ENCODE measurements at regions not wholly inside any gene's neighbourhood (a gene's known extent, or its start where the extent isn't known, plus 50 kb on each side); places are given as distances from the start of the nearest gene placed in this dataset.

GRCh38 chr7:145520284-145520683 lies 596.3 kb upstream of the CNTNAP2 start:
- Histone ChIP-seq H3K4me1 (ENCODE audit: insufficient read depth, low read length) (no peaks in the 10 kb centered on the region), H2AFZ (ENCODE audit: low read length) (no peak overlapping the region), H3K27ac (ENCODE audit: low read depth, low read length) (no peak overlapping the region), H3K4me2 (ENCODE audit: insufficient read depth, low read length) (no peak overlapping the region), H3K9me3 (ENCODE audit: low read depth, low read length) (no peaks in the 10 kb centered on the region), H3K27me3 (ENCODE audit: insufficient read depth, low read length) (no peaks in the 10 kb centered on the region), H3K36me3 (ENCODE audit: insufficient read depth, low read length) (no peaks in the 10 kb centered on the region), H3K79me2 (ENCODE audit: insufficient read depth, low read length) (no peaks in the 10 kb centered on the region), H4K20me1 (ENCODE audit: insufficient read depth, low read length) (no peaks in the 10 kb centered on the region), H3K4me3 (ENCODE audit: insufficient read depth, low read length) (no peak overlapping the region)
- TF ChIP-seq, protein P1, sequence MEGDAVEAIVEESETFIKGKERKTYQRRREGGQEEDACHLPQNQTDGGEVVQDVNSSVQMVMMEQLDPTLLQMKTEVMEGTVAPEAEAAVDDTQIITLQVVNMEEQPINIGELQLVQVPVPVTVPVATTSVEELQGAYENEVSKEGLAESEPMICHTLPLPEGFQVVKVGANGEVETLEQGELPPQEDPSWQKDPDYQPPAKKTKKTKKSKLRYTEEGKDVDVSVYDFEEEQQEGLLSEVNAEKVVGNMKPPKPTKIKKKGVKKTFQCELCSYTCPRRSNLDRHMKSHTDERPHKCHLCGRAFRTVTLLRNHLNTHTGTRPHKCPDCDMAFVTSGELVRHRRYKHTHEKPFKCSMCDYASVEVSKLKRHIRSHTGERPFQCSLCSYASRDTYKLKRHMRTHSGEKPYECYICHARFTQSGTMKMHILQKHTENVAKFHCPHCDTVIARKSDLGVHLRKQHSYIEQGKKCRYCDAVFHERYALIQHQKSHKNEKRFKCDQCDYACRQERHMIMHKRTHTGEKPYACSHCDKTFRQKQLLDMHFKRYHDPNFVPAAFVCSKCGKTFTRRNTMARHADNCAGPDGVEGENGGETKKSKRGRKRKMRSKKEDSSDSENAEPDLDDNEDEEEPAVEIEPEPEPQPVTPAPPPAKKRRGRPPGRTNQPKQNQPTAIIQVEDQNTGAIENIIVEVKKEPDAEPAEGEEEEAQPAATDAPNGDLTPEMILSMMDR (IDR thresholded peaks at IDR 0.05; ENCODE audit: extremely low read depth, low read depth, low read length): no peak
- no peak for DNase-seq (ENCODE audit: insufficient read length, low spot score, missing footprints)

- no peaks in the 10 kb centered on the region for H3K27me3 ChIP-seq (ENCODE audit: insufficient read depth, low read length)
- H3K9me3 ChIP-seq (ENCODE audit: low read depth, low read length): no peaks in the 10 kb centered on the region
- no peaks in the 10 kb centered on the region for H3K4me1 ChIP-seq (ENCODE audit: insufficient read depth, low read length)
- H4K20me1 ChIP-seq (ENCODE audit: insufficient read depth, low read length): no peaks in the 10 kb centered on the region
- TF ChIP-seq, protein P1 (IDR thresholded peaks at IDR 0.05; ENCODE audit: extremely low read depth, low read depth, low read length): no peak
- no peak for DNase-seq (ENCODE audit: insufficient read length, low spot score, missing footprints)
- H2AFZ ChIP-seq (ENCODE audit: low read length): no peak overlapping the region
- H3K27ac ChIP-seq (ENCODE audit: low read depth, low read length): no peak overlapping the region
- H3K4me2 ChIP-seq (ENCODE audit: insufficient read depth, low read length): no peak overlapping the region
- H3K4me3 ChIP-seq (ENCODE audit: insufficient read depth, low read length): no peak overlapping the region
- no peaks in the 10 kb centered on the region for H3K79me2 ChIP-seq (ENCODE audit: insufficient read depth, low read length)
- H3K36me3 ChIP-seq (ENCODE audit: insufficient read depth, low read length): no peaks in the 10 kb centered on the region
Observed at GRCh38 chr7:145511004-145511403, 605.6 kb upstream of the CNTNAP2 start.

DNA sequence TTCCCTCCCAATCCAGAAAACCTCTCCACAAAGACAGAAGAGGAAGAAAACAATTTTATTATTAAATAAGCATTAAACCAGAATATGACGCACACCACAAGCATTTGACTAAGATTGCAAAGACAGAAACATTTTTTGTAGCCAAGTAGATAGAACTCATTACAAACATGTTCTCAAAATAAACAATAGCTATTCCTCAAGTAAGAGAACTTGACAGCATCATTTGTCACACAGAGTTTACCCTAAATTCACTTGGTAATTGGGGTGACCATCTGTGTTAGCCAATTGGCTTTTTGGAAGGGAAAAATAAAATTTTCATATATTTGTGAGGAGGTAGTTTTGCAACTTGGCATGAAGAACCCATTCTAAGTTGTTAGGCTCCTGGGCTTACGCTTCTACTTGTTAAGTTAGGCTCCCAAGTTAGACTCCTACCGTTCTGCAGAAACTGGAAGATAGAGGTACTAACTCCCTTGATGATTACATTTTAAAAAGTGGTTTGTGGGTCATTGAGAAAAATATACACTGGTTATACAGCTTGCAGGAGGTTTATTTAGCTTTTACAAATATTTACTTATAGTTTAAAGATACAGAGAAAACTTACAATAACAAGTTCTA lies 618.6 kb upstream of the CNTNAP2 start:
- no peaks in the 10 kb centered on the region for H3K9me3 ChIP-seq (ENCODE audit: low read depth, low read length)
- no peak overlapping the region for H2AFZ ChIP-seq (ENCODE audit: low read length)
- no peaks in the 10 kb centered on the region for H3K4me1 ChIP-seq (ENCODE audit: insufficient read depth, low read length)
- H3K4me2 ChIP-seq (ENCODE audit: insufficient read depth, low read length): no peak overlapping the region
- no peaks in the 10 kb centered on the region for H4K20me1 ChIP-seq (ENCODE audit: insufficient read depth, low read length)
- H3K4me3 ChIP-seq (ENCODE audit: insufficient read depth, low read length): no peak overlapping the region
- H3K27ac ChIP-seq (ENCODE audit: low read depth, low read length): no peak overlapping the region
- H3K79me2 ChIP-seq (ENCODE audit: insufficient read depth, low read length): no peaks in the 10 kb centered on the region
- TF ChIP-seq, protein P1 (IDR thresholded peaks at IDR 0.05; ENCODE audit: extremely low read depth, low read depth, low read length): no peak
- no peaks in the 10 kb centered on the region for H3K27me3 ChIP-seq (ENCODE audit: insufficient read depth, low read length)
- H3K36me3 ChIP-seq (ENCODE audit: insufficient read depth, low read length): no peaks in the 10 kb centered on the region
- no peak for DNase-seq (ENCODE audit: insufficient read length, low spot score, missing footprints)

GRCh38 chr7:145490356-145490755 lies 626.2 kb upstream of the CNTNAP2 start:
- Histone ChIP-seq H3K27me3 (ENCODE audit: insufficient read depth, low read length) (no peaks in the 10 kb centered on the region), H3K27ac (ENCODE audit: low read depth, low read length) (no peak overlapping the region), H4K20me1 (ENCODE audit: insufficient read depth, low read length) (no peaks in the 10 kb centered on the region), H3K36me3 (ENCODE audit: insufficient read depth, low read length) (no peaks in the 10 kb centered on the region), H3K4me2 (ENCODE audit: insufficient read depth, low read length) (no peak overlapping the region), H3K4me3 (ENCODE audit: insufficient read depth, low read length) (no peak overlapping the region), H2AFZ (ENCODE audit: low read length) (no peak overlapping the region), H3K79me2 (ENCODE audit: insufficient read depth, low read length) (no peaks in the 10 kb centered on the region), H3K4me1 (ENCODE audit: insufficient read depth, low read length) (no peaks in the 10 kb centered on the region), H3K9me3 (ENCODE audit: low read depth, low read length) (no peaks in the 10 kb centered on the region)
- no peak for DNase-seq (ENCODE audit: insufficient read length, low spot score, missing footprints)
- TF ChIP-seq, protein P1 (IDR thresholded peaks at IDR 0.05; ENCODE audit: extremely low read depth, low read depth, low read length): no peak

Measured in osteoblast (primary cell).